CD4-positive, alpha-beta memory T cell (primary cell): ENCODE measurements at regions not wholly inside any gene's neighbourhood (a gene's known extent, or its start where the extent isn't known, plus 50 kb on each side); places are given as distances from the start of the nearest gene placed in this dataset.

ENCODE experiments used
- CTCF ChIA-PET: fragments of 350-600 bp; sonication (Branson Sonifier 250); formaldehyde crosslinking; loops from one replicate; lab custom pipeline; 2021; ENCODE audit warnings: inconsistent platforms; ENCODE audit not compliant: partially characterized antibody; lab: Charles Lee
- POLR2A ChIA-PET: fragments of 350-600 bp; sonication (Branson Sonifier 250); formaldehyde crosslinking; loops from one replicate; lab custom pipeline; 2021; ENCODE audit not compliant: partially characterized antibody; lab: Charles Lee
- DNase-seq, 5 donors: peaks; one replicate each; pipeline versions ENCODE4 v3.0.0 to v3.0.0-alpha.2; 2020 to 2022; ENCODE audit warnings: mixed read lengths in 1 of 5
- H3K27ac ChIP-seq: one replicate; pipeline ENCODE4 v1.7.0; 2013; ENCODE audit warnings: low read depth, low read length
- H3K27me3 ChIP-seq: 2 replicates; pipeline ENCODE4 v1.7.0; 2013; ENCODE audit warnings: mild to moderate bottlenecking, low read length, moderate library complexity; ENCODE audit not compliant: insufficient read depth
- H3K36me3 ChIP-seq: 2 replicates; pipeline ENCODE4 v1.7.0; 2013; ENCODE audit warnings: mild to moderate bottlenecking, low read length, moderate library complexity; ENCODE audit not compliant: insufficient read depth
- H3K4me1 ChIP-seq: 2 replicates; pipeline ENCODE4 v1.7.0; 2013; ENCODE audit warnings: mild to moderate bottlenecking, low read length, moderate library complexity; ENCODE audit not compliant: insufficient read depth
- H3K4me3 ChIP-seq, 2 donors: one replicate each; pipeline ENCODE4 v1.7.0; 2013; ENCODE audit warnings: low read length in 2 of 2, mild to moderate bottlenecking in 1 of 2
- H3K9me3 ChIP-seq, 2 donors: one replicate each; pipeline ENCODE4 v1.7.0; 2013; ENCODE audit warnings: low read length in 2 of 2, control low read depth in 1 of 2; ENCODE audit not compliant: control insufficient read depth in 1 of 2
- H3K27ac Mint-ChIP-seq, 7 donors: one replicate each; pipeline ENCODE4 v1.8.0; 2020 to 2021; ENCODE audit warnings: mixed read lengths in 7 of 7, mild to moderate bottlenecking in 6 of 7, inconsistent platforms in 3 of 7, moderate library complexity in 3 of 7
- H3K27me3 Mint-ChIP-seq, 2 donors: one replicate each; pipeline ENCODE4 v1.8.0; 2020 to 2021; ENCODE audit warnings: mixed read lengths in 2 of 2
- H3K36me3 Mint-ChIP-seq, 2 donors: one replicate each; pipeline ENCODE4 v1.8.0; 2020 to 2021; ENCODE audit warnings: mixed read lengths in 2 of 2, inconsistent platforms in 1 of 2, mild to moderate bottlenecking in 1 of 2
- H3K4me1 Mint-ChIP-seq, 4 donors: one replicate each; pipeline ENCODE4 v1.8.0; 2020 to 2021; ENCODE audit warnings: mixed read lengths in 4 of 4, mild to moderate bottlenecking in 1 of 4
- H3K4me3 Mint-ChIP-seq, 8 donors: one replicate each; pipeline ENCODE4 v1.8.0; 2020 to 2021; ENCODE audit warnings: mixed read lengths in 8 of 8, mild to moderate bottlenecking in 7 of 8, moderate library complexity in 6 of 8, inconsistent platforms in 3 of 8
- H3K9me3 Mint-ChIP-seq, 8 donors: one replicate each; pipeline ENCODE4 v1.8.0; 2020 to 2021; ENCODE audit warnings: mixed read lengths in 8 of 8, mild to moderate bottlenecking in 5 of 8, inconsistent platforms in 3 of 8, moderate library complexity in 1 of 8
- intact Hi-C: fragments of 100-400 bp; cut with micrococcal nuclease; formaldehyde crosslinking; loops from one replicate; pipeline ENCODE4 v1.15.1; 2023

DNA sequence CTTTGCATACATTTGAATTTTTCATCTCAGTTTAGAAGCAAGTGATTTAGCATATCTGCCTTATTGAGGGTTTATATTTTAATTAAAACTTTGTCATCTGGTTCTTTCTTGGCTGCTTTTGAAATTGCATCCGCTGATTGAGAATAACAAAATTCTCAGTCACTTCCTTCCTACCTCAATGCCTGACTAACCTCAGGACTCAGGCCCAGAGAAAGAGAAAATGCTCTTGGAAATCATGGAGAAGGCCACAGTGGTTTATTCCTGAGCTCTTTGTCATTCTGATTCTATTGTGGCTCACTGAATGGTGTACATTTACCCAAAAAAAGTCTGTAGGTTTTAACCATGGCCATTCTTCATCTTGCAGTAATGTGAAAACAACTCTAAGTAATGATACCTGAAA, 533.9 kb downstream of the TBL1XR1 start:
- ChIA-PET CTCF (no interaction called here), POLR2A (no interaction called here)
- intact Hi-C loops: no loop called here
- Mint-ChIP-seq H3K27me3 (peaks cover 0 to 2% of the 10 kb centered on the region in 2 donors), H3K4me1 (no peaks in the 10 kb centered on the region), H3K9me3 (peaks cover 0 to 5% (median 0%) of the 10 kb centered on the region in 8 donors), H3K36me3 (no peaks in the 10 kb centered on the region), H3K4me3 (no peak overlapping the region), H3K27ac (no peak overlapping the region)
- Histone ChIP-seq H3K36me3 (no peaks in the 10 kb centered on the region), H3K27me3 (no peaks in the 10 kb centered on the region), H3K4me1 (no peaks in the 10 kb centered on the region), H3K4me3 (no peak overlapping the region), H3K27ac (no peak overlapping the region), H3K9me3 (no peaks in the 10 kb centered on the region)
- no peak for DNase-seq

- no peak for DNase-seq
- Mint-ChIP-seq H3K27me3 (peaks cover 0 to 2% of the 10 kb centered on the region in 2 donors), H3K4me3 (no peak overlapping the region), H3K27ac (no peak overlapping the region), H3K9me3 (peaks cover 0 to 2% (median 0%) of the 10 kb centered on the region in 8 donors), H3K4me1 (no peaks in the 10 kb centered on the region), H3K36me3 (no peaks in the 10 kb centered on the region)
- Histone ChIP-seq H3K27ac (no peak overlapping the region), H3K9me3 (no peaks in the 10 kb centered on the region), H3K27me3 (no peaks in the 10 kb centered on the region), H3K4me1 (no peaks in the 10 kb centered on the region), H3K4me3 (no peak overlapping the region), H3K36me3 (no peaks in the 10 kb centered on the region)
- POLR2A ChIA-PET: no interaction called here
- intact Hi-C loops: no loop called here
- CTCF ChIA-PET: no interaction called here
Measured at GRCh38 chr3:176661432-176661964, 535.8 kb downstream of the TBL1XR1 start.

GRCh38 chr3:176655404-176656094, 541.7 kb downstream of the TBL1XR1 start:
- ChIA-PET POLR2A (no interaction called here), CTCF (no interaction called here)
- intact Hi-C loops: no loop called here
- no peaks in the 10 kb centered on the region for H3K36me3 Mint-ChIP-seq
- Histone ChIP-seq H3K36me3 (no peaks in the 10 kb centered on the region), H3K4me3 (no peak overlapping the region), H3K4me1 (no peaks in the 10 kb centered on the region), H3K27ac (no peak overlapping the region), H3K9me3 (no peaks in the 10 kb centered on the region), H3K27me3 (no peaks in the 10 kb centered on the region)
- H3K27ac Mint-ChIP-seq: no peak overlapping the region
- H3K9me3 Mint-ChIP-seq: peaks cover 0 to 2% (median 0%) of the 10 kb centered on the region in 8 donors
- no peaks in the 10 kb centered on the region for H3K4me1 Mint-ChIP-seq
- no peaks in the 10 kb centered on the region for H3K27me3 Mint-ChIP-seq
- DNase-seq: no peak
- no peak overlapping the region for H3K4me3 Mint-ChIP-seq

DNA sequence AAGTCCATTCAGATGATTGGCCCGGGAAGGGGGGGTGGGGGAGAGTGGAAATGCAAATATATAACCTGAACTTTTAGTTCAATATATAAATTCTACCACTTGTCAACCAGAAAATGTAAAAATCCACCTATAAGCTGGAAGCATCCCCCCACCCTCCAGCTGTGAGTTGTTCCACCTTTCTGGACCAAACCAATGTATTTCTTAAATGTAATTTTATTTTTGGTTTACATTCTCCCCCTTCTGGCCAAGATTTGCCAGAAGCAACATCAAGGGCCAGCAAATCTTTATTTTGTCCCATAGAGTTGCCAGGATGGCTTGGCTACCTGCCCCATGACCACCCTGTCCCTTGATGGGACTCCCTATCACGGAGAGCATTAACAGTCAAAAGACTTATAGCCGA, 545.7 kb downstream of the TBL1XR1 start:
- no peak overlapping the region for H3K27ac ChIP-seq
- Mint-ChIP-seq H3K4me1 (no peaks in the 10 kb centered on the region), H3K9me3 (no peaks in the 10 kb centered on the region), H3K27me3 (no peaks in the 10 kb centered on the region), H3K4me3 (no peak overlapping the region), H3K36me3 (no peaks in the 10 kb centered on the region), H3K27ac (no peak overlapping the region)
- no peaks in the 10 kb centered on the region for H3K27me3 ChIP-seq
- intact Hi-C loops: no loop called here
- no peak overlapping the region for H3K4me3 ChIP-seq
- POLR2A ChIA-PET: no interaction called here
- CTCF ChIA-PET: no interaction called here
- no peak for DNase-seq
- no peaks in the 10 kb centered on the region for H3K4me1 ChIP-seq
- H3K9me3 ChIP-seq: no peaks in the 10 kb centered on the region
- H3K36me3 ChIP-seq: no peaks in the 10 kb centered on the region

DNA sequence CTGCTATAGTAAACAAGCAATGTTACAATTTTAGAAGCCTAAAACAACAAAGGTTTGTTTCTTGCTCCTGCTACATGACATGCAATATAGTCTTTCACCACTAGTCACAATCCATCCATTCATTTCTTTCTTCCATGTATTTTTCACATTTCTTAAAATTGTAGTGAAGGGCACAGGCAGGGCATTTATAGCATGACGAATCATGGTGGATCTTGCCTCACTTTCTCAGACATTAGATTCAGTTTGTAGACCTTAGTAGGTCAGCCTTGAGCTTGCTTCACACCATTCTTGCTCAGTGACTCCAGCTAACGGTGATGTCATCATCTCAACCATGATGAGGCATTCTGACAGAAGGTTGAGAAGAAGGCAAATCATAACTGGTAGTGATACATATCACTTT, 546.8 kb downstream of the TBL1XR1 start:
- Mint-ChIP-seq H3K4me1 (no peaks in the 10 kb centered on the region), H3K36me3 (no peaks in the 10 kb centered on the region), H3K27ac (no peak overlapping the region), H3K9me3 (peaks cover 0 to 2% (median 0%) of the 10 kb centered on the region in 8 donors), H3K4me3 (no peak overlapping the region), H3K27me3 (no peaks in the 10 kb centered on the region)
- H3K4me3 ChIP-seq: no peak overlapping the region
- CTCF ChIA-PET: no interaction called here
- POLR2A ChIA-PET: no interaction called here
- H3K4me1 ChIP-seq: no peaks in the 10 kb centered on the region
- H3K27me3 ChIP-seq: no peaks in the 10 kb centered on the region
- DNase-seq: no peak
- H3K27ac ChIP-seq: no peak overlapping the region
- intact Hi-C loops: no loop called here
- H3K36me3 ChIP-seq: no peaks in the 10 kb centered on the region
- no peaks in the 10 kb centered on the region for H3K9me3 ChIP-seq

- Mint-ChIP-seq H3K9me3 (peaks cover 0 to 5% (median 0%) of the 10 kb centered on the region in 8 donors), H3K4me3 (no peak overlapping the region), H3K27ac (no peak overlapping the region), H3K27me3 (no peaks in the 10 kb centered on the region), H3K36me3 (no peaks in the 10 kb centered on the region), H3K4me1 (no peaks in the 10 kb centered on the region)
- no peaks in the 10 kb centered on the region for H3K36me3 ChIP-seq
- no peak overlapping the region for H3K4me3 ChIP-seq
- no peaks in the 10 kb centered on the region for H3K27me3 ChIP-seq
- CTCF ChIA-PET: no interaction called here
- no peak overlapping the region for H3K27ac ChIP-seq
- no peak for DNase-seq
- no peaks in the 10 kb centered on the region for H3K9me3 ChIP-seq
- POLR2A ChIA-PET: no interaction called here
- H3K4me1 ChIP-seq: no peaks in the 10 kb centered on the region
- intact Hi-C loops: no loop called here
Measured at GRCh38 chr3:176647987-176648386, 549.3 kb downstream of the TBL1XR1 start.

GRCh38 chr3:176633511-176633910, 563.8 kb downstream of the TBL1XR1 start:
- Histone ChIP-seq H3K4me1 (no peaks in the 10 kb centered on the region), H3K36me3 (no peaks in the 10 kb centered on the region), H3K27me3 (no peaks in the 10 kb centered on the region), H3K4me3 (no peak overlapping the region), H3K9me3 (no peaks in the 10 kb centered on the region), H3K27ac (no peak overlapping the region)
- Mint-ChIP-seq H3K4me1 (no peaks in the 10 kb centered on the region), H3K9me3 (peaks cover 0 to 8% (median 0%) of the 10 kb centered on the region in 8 donors), H3K4me3 (no peak overlapping the region), H3K36me3 (no peaks in the 10 kb centered on the region), H3K27ac (no peak overlapping the region), H3K27me3 (peaks cover 0 to 1% of the 10 kb centered on the region in 2 donors)
- no peak for DNase-seq
- CTCF ChIA-PET: no interaction called here
- intact Hi-C loops: no loop called here
- POLR2A ChIA-PET: no interaction called here
